NCI-H2107 treated with DMSO at 0.1 percent for 48 hours (cell line): ENCODE measurements at regions not wholly inside any gene's neighbourhood (a gene's known extent, or its start where the extent isn't known, plus 50 kb on each side); places are given as distances from the start of the nearest gene placed in this dataset.
A peak's percentile ranks its signal among the peaks of the same experiment; 100 is the strongest.
"Not testable (repeated sequence)": the region's sequence is repeated elsewhere in the genome, so short reads cannot be mapped to it uniquely, and the experiment has no call there.

Experiments
- DNase-seq: peaks from one replicate; lab custom pipeline; 2025; ENCODE audit not compliant: unreplicated experiment; lab: John Stamatoyannopoulos, UW

GRCh38 chr3:109648027-109648426 lies 310.7 kb upstream of the DPPA4 start:
- no peak for DNase-seq

GRCh38 chr3:109656225-109656624 lies 318.9 kb upstream of the DPPA4 start:
- no peak for DNase-seq

GRCh38 chr3:109678600-109678999 lies 341.3 kb upstream of the DPPA4 start:
- no peak for DNase-seq

GRCh38 chr3:109679664-109680063 lies 342.3 kb upstream of the DPPA4 start:
- no peak for DNase-seq

- DNase-seq: no peak
These were observed 346.4 kb upstream of the DPPA4 start for GRCh38 chr3:109683746-109684145.

GRCh38 chr3:109685084-109686079 lies 348.0 kb upstream of the DPPA4 start:
- DNase-seq: no peak

GRCh38 chr3:109687626-109688025 lies 350.3 kb upstream of the DPPA4 start:
- no peak for DNase-seq

GRCh38 chr3:109696932-109697331 lies 359.6 kb upstream of the DPPA4 start:
- DNase-seq: no peak

- DNase-seq: no peak
These were observed 364.9 kb upstream of the DPPA4 start for GRCh38 chr3:109702252-109702651.

- DNase-seq: no peak
These were observed 365.6 kb upstream of the DPPA4 start for GRCh38 chr3:109702976-109703375.

- DNase-seq: not testable (repeated sequence)
These were observed 367.8 kb upstream of the DPPA4 start for GRCh38 chr3:109705133-109705532.

GRCh38 chr3:109707617-109708016 lies 370.3 kb upstream of the DPPA4 start:
- no peak for DNase-seq

GRCh38 chr3:109713288-109713687 lies 375.9 kb upstream of the DPPA4 start:
- no peak for DNase-seq

- DNase-seq: no peak
These were observed 378.4 kb upstream of the DPPA4 start for GRCh38 chr3:109715707-109716106.

GRCh38 chr3:109718850-109719249 lies 381.5 kb upstream of the DPPA4 start:
- DNase-seq: no peak

- DNase-seq: no peak
These were observed 391.6 kb upstream of the DPPA4 start for GRCh38 chr3:109728861-109729494.

GRCh38 chr3:109731639-109732473 lies 394.5 kb upstream of the DPPA4 start:
- peak; percentile 54 for DNase-seq

GRCh38 chr3:109743981-109744380 lies 406.6 kb upstream of the DPPA4 start:
- DNase-seq: no peak

GRCh38 chr3:109772520-109772919 lies 435.2 kb upstream of the DPPA4 start:
- DNase-seq: no peak

GRCh38 chr3:109774108-109774507 lies 436.8 kb upstream of the DPPA4 start:
- DNase-seq: no peak

GRCh38 chr3:109784285-109784684 lies 446.9 kb upstream of the DPPA4 start:
- no peak for DNase-seq
